Loucy (cell line): ENCODE measurements at regions not wholly inside any gene's neighbourhood (a gene's known extent, or its start where the extent isn't known, plus 50 kb on each side); places are given as distances from the start of the nearest gene placed in this dataset.

Experiments
- EZH2phosphoT487 ChIP-seq: fragments of 200-600 bp; IDR thresholded peaks from 2 replicates; pipeline ENCODE4 v1.6.1; 2018; ENCODE audit warnings: antibody characterized with exemption, mild to moderate bottlenecking, moderate library complexity, borderline replicate concordance
- TF ChIP-seq, protein P1 (sequence below): fragments of 200-600 bp; sonication (generic); conservative IDR thresholded peaks from 2 replicates; pipeline ENCODE4 v1.5.1; 2014; ENCODE audit warnings: mild to moderate bottlenecking, antibody characterized with exemption, low read length

DNA sequence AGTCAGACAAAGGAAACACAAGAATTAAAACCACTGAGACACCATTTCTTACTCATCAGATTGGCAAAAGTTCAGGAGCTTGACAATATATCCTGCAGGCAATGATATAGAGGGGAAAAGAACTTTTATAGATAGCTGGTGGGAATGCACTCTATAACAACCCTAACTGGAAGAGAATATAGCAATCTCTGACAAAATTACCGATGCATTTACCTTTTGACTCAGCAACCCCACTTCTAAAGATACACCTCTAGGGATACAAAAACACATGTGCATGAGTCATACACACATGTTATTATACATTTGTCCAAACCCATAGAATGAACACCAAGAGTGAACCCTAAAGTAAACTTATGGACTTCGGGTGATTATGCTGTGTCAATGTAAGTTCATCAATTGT, 79.4 kb upstream of the SRD5A2 start:
- TF ChIP-seq, protein P1, sequence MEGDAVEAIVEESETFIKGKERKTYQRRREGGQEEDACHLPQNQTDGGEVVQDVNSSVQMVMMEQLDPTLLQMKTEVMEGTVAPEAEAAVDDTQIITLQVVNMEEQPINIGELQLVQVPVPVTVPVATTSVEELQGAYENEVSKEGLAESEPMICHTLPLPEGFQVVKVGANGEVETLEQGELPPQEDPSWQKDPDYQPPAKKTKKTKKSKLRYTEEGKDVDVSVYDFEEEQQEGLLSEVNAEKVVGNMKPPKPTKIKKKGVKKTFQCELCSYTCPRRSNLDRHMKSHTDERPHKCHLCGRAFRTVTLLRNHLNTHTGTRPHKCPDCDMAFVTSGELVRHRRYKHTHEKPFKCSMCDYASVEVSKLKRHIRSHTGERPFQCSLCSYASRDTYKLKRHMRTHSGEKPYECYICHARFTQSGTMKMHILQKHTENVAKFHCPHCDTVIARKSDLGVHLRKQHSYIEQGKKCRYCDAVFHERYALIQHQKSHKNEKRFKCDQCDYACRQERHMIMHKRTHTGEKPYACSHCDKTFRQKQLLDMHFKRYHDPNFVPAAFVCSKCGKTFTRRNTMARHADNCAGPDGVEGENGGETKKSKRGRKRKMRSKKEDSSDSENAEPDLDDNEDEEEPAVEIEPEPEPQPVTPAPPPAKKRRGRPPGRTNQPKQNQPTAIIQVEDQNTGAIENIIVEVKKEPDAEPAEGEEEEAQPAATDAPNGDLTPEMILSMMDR: no peak
- no peak for TF ChIP-seq EZH2phosphoT487
